ENCODE measurements at regions not wholly inside any gene's neighbourhood (a gene's known extent, or its start where the extent isn't known, plus 50 kb on each side); places are given as distances from the start of the nearest gene placed in this dataset.

DNA sequence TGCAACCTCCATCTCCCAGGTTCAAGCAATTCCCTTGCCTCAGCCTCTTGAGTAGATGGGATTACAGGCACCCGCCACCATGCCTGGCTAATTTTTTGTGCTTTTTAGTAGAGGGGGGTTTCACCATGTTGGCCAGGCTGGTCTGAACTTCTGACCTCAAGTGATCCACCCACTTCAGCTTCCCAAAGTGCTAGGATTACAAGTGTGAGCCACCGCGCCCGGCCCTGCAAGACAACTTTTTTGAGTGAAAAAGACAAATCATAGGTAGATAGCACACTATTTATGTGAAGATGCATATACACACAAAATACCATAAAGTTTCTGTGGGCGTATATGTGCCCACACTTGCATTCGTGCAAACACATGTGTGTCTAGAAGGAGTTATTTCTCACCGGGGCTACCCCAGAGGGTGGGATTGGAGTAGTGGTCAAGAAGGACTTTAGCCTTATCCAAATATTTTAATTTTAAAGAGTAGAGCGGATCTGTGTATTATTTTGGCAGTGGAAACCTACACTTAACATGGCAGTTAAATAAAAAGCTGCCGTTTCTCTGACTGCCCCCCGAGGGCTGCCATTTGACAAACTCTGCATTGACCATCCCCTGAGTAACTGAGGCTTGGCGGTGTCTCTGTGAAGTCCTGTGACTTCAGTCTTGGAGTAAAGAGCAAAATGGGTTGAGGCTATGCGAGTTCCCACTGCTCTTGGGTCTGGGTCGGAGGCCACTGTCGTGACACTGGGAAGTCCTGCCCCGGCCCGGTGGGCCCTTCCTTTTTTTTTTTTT, 93.4 kb upstream of the PTCH1 start:
- TF ChIP-seq, protein P1, sequence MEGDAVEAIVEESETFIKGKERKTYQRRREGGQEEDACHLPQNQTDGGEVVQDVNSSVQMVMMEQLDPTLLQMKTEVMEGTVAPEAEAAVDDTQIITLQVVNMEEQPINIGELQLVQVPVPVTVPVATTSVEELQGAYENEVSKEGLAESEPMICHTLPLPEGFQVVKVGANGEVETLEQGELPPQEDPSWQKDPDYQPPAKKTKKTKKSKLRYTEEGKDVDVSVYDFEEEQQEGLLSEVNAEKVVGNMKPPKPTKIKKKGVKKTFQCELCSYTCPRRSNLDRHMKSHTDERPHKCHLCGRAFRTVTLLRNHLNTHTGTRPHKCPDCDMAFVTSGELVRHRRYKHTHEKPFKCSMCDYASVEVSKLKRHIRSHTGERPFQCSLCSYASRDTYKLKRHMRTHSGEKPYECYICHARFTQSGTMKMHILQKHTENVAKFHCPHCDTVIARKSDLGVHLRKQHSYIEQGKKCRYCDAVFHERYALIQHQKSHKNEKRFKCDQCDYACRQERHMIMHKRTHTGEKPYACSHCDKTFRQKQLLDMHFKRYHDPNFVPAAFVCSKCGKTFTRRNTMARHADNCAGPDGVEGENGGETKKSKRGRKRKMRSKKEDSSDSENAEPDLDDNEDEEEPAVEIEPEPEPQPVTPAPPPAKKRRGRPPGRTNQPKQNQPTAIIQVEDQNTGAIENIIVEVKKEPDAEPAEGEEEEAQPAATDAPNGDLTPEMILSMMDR (conservative IDR thresholded peaks at IDR 0.05; ENCODE audit: low read depth in 2 of 2), result no peak
- TF ChIP-seq, protein P2, sequence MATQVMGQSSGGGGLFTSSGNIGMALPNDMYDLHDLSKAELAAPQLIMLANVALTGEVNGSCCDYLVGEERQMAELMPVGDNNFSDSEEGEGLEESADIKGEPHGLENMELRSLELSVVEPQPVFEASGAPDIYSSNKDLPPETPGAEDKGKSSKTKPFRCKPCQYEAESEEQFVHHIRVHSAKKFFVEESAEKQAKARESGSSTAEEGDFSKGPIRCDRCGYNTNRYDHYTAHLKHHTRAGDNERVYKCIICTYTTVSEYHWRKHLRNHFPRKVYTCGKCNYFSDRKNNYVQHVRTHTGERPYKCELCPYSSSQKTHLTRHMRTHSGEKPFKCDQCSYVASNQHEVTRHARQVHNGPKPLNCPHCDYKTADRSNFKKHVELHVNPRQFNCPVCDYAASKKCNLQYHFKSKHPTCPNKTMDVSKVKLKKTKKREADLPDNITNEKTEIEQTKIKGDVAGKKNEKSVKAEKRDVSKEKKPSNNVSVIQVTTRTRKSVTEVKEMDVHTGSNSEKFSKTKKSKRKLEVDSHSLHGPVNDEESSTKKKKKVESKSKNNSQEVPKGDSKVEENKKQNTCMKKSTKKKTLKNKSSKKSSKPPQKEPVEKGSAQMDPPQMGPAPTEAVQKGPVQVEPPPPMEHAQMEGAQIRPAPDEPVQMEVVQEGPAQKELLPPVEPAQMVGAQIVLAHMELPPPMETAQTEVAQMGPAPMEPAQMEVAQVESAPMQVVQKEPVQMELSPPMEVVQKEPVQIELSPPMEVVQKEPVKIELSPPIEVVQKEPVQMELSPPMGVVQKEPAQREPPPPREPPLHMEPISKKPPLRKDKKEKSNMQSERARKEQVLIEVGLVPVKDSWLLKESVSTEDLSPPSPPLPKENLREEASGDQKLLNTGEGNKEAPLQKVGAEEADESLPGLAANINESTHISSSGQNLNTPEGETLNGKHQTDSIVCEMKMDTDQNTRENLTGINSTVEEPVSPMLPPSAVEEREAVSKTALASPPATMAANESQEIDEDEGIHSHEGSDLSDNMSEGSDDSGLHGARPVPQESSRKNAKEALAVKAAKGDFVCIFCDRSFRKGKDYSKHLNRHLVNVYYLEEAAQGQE (IDR thresholded peaks at IDR 0.05; ENCODE audit: unreplicated experiment), result no peak
- TF ChIP-seq POLR2AphosphoS5 (IDR thresholded peaks at IDR 0.05; ENCODE audit: low read depth) (no peak), EZH2 (IDR thresholded peaks at IDR 0.05; ENCODE audit: low read depth, unreplicated experiment) (no peak)

Data from GM23338 (cell line).